HG03103 (cell line): ENCODE measurements at regions not wholly inside any gene's neighbourhood (a gene's known extent, or its start where the extent isn't known, plus 50 kb on each side); places are given as distances from the start of the nearest gene placed in this dataset.

Source experiments
- ATAC-seq: cut with Tn5 transposase; IDR thresholded peaks from one replicate; pipeline ENCODE4 v1.9.1; 2021; ENCODE audit warnings: low read depth; ENCODE audit not compliant: unreplicated experiment

- ATAC-seq: no peak
Observed at GRCh38 chr2:4454907-4455306, 751.5 kb downstream of the DCDC2C start.

- no peak for ATAC-seq
Observed at GRCh38 chr2:4455486-4456155, 752.2 kb downstream of the DCDC2C start.

GRCh38 chr2:4464634-4465266 is 761.4 kb downstream of the DCDC2C start:
- no peak for ATAC-seq

- ATAC-seq: no peak
Observed at GRCh38 chr2:4465671-4466070, 762.3 kb downstream of the DCDC2C start.

GRCh38 chr2:4475618-4476017 is 772.2 kb downstream of the DCDC2C start:
- ATAC-seq: no peak

- ATAC-seq: no peak
Observed at GRCh38 chr2:4483050-4483449, 779.7 kb downstream of the DCDC2C start.

GRCh38 chr2:4486971-4487370 is 783.6 kb downstream of the DCDC2C start:
- ATAC-seq: no peak

GRCh38 chr2:4499316-4500030 is 796.1 kb downstream of the DCDC2C start:
- ATAC-seq: no peak

- ATAC-seq: no peak
Observed at GRCh38 chr2:4501525-4501924, 798.1 kb downstream of the DCDC2C start.

GRCh38 chr2:4502230-4502843 is 799.0 kb downstream of the DCDC2C start:
- no peak for ATAC-seq

GRCh38 chr2:4507661-4508060 is 804.3 kb downstream of the DCDC2C start:
- ATAC-seq: no peak

GRCh38 chr2:4515871-4516761 is 812.7 kb downstream of the DCDC2C start:
- ATAC-seq: no peak

- no peak for ATAC-seq
Observed at GRCh38 chr2:4518596-4518995, 815.2 kb downstream of the DCDC2C start.

GRCh38 chr2:4522498-4523421 is 819.4 kb downstream of the DCDC2C start:
- ATAC-seq: no peak

GRCh38 chr2:4527416-4527815 is 824.0 kb downstream of the DCDC2C start:
- ATAC-seq: no peak

GRCh38 chr2:4528246-4528645 is 824.9 kb downstream of the DCDC2C start:
- ATAC-seq: no peak

GRCh38 chr2:4528773-4529172 is 825.4 kb downstream of the DCDC2C start:
- ATAC-seq: no peak

GRCh38 chr2:4529738-4530137 is 826.4 kb downstream of the DCDC2C start:
- no peak for ATAC-seq

GRCh38 chr2:4530231-4530630 is 826.9 kb downstream of the DCDC2C start:
- ATAC-seq: no peak
